Mucosa of rectum (tissue), 2 donors: ENCODE measurements at regions not wholly inside any gene's neighbourhood (a gene's known extent, or its start where the extent isn't known, plus 50 kb on each side); places are given as distances from the start of the nearest gene placed in this dataset.

Experiments
- H3K27ac ChIP-seq, 2 donors: one replicate each; pipeline ENCODE4 v1.7.0; 2013; ENCODE audit warnings: inconsistent platforms in 2 of 2, low read depth in 2 of 2, low read length in 2 of 2
- H3K27me3 ChIP-seq, 2 donors: one replicate each; pipeline ENCODE4 v1.7.0; 2013; ENCODE audit warnings: low read length in 2 of 2; ENCODE audit not compliant: control insufficient read depth in 2 of 2, insufficient read depth in 2 of 2
- H3K36me3 ChIP-seq, 2 donors: one replicate each; pipeline ENCODE4 v1.7.0; 2013; ENCODE audit warnings: low read length in 2 of 2; ENCODE audit not compliant: control insufficient read depth in 2 of 2, insufficient read depth in 2 of 2
- H3K4me1 ChIP-seq, 2 donors: one replicate each; pipeline ENCODE4 v1.7.0; 2013; ENCODE audit warnings: low read length in 2 of 2, mild to moderate bottlenecking in 1 of 2; ENCODE audit not compliant: control insufficient read depth in 2 of 2, insufficient read depth in 2 of 2
- H3K4me3 ChIP-seq, 2 donors: one replicate each; pipeline ENCODE4 v1.7.0; 2013; ENCODE audit warnings: low read length in 2 of 2
- H3K9ac ChIP-seq, 2 donors: one replicate each; pipeline ENCODE4 v1.7.0; 2013; ENCODE audit warnings: low read length in 2 of 2, low read depth in 1 of 2, mild to moderate bottlenecking in 1 of 2
- H3K9me3 ChIP-seq, 2 donors: one replicate each; pipeline ENCODE4 v1.7.0; 2013; ENCODE audit warnings: low read length in 2 of 2; ENCODE audit not compliant: control insufficient read depth in 2 of 2
- donor health status: healthy.
- donor health status: Normal muscosa, but diverticular disease.

DNA sequence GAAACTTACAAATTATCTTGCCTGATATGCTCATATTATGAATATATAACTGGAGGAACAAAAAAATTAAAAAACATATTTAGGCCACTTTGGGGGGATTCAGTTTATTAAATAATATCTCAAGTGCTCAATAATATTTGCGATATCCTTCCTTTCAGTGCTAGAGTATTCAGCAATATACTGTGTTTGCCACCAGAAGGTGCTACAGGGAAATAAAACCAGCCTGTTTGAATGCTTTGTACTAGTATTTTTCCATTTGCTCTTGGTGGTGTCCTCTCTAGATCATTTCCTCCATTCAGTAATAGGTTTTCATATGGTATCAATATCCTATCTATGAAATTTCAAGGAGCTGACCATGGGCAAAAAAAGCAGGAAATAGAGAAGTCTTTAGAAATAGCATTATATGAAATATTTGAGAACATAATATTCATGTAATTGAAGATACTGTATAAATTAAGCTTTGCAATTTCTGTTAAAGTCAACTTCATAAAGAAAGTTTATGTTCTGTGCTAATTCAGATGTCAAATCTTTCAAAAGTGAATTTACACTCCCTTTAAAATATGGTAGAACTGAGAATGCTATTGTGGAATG is 106.2 kb upstream of the NAV3 start:
- H3K4me1 ChIP-seq, result no peaks in the 10 kb centered on the region
- H3K9me3 ChIP-seq, result no peaks in the 10 kb centered on the region
- no peak overlapping the region for H3K27ac ChIP-seq
- no peak overlapping the region for H3K4me3 ChIP-seq
- H3K9ac ChIP-seq, result no peak overlapping the region
- H3K27me3 ChIP-seq, result no peaks in the 10 kb centered on the region
- H3K36me3 ChIP-seq, result no peaks in the 10 kb centered on the region

- Histone ChIP-seq H3K27ac (no peak overlapping the region), H3K9ac (no peak overlapping the region), H3K27me3 (no peaks in the 10 kb centered on the region), H3K36me3 (no peaks in the 10 kb centered on the region), H3K4me1 (no peaks in the 10 kb centered on the region), H3K9me3 (no peaks in the 10 kb centered on the region), H3K4me3 (no peak overlapping the region)
Measured at GRCh38 chr12:77723308-77723707, 107.4 kb upstream of the NAV3 start.

- Histone ChIP-seq H3K36me3 (no peaks in the 10 kb centered on the region), H3K27me3 (no peaks in the 10 kb centered on the region), H3K27ac (no peak overlapping the region), H3K4me3 (no peak overlapping the region), H3K9me3 (no peaks in the 10 kb centered on the region), H3K4me1 (no peaks in the 10 kb centered on the region), H3K9ac (no peak overlapping the region)
Measured at GRCh38 chr12:77722536-77722935, 108.2 kb upstream of the NAV3 start.

GRCh38 chr12:77720258-77720657 is 110.4 kb upstream of the NAV3 start:
- H3K27ac ChIP-seq, result no peak overlapping the region
- no peaks in the 10 kb centered on the region for H3K4me1 ChIP-seq
- no peak overlapping the region for H3K9ac ChIP-seq
- H3K4me3 ChIP-seq, result no peak overlapping the region
- H3K9me3 ChIP-seq, result no peaks in the 10 kb centered on the region
- H3K27me3 ChIP-seq, result no peaks in the 10 kb centered on the region
- no peaks in the 10 kb centered on the region for H3K36me3 ChIP-seq

DNA sequence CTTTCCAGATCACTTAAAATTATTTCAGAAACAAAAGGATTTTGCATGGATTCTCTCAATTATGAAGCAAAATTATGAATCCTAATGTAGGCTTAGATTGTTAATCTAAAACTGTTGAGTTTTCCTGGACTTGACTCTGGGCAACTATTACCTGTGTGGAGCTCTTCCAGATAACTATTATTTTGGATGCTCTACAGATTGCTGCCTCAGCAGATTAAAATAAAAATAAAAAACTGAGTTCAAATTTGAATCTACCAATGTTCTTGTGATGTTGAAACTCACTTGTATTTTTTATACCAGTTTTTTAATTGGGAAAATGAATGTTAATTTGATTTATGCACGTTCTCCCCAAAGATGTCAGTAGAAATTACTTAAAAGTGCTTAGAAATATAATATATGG is 120.5 kb upstream of the NAV3 start:
- no peaks in the 10 kb centered on the region for H3K9me3 ChIP-seq
- no peaks in the 10 kb centered on the region for H3K36me3 ChIP-seq
- H3K9ac ChIP-seq, result no peak overlapping the region
- H3K4me1 ChIP-seq, result no peaks in the 10 kb centered on the region
- H3K27me3 ChIP-seq, result no peaks in the 10 kb centered on the region
- H3K27ac ChIP-seq, result no peak overlapping the region
- no peak overlapping the region for H3K4me3 ChIP-seq

- no peaks in the 10 kb centered on the region for H3K36me3 ChIP-seq
- H3K9ac ChIP-seq, result no peak overlapping the region
- H3K9me3 ChIP-seq, result no peaks in the 10 kb centered on the region
- H3K4me1 ChIP-seq, result no peaks in the 10 kb centered on the region
- no peak overlapping the region for H3K4me3 ChIP-seq
- no peaks in the 10 kb centered on the region for H3K27me3 ChIP-seq
- H3K27ac ChIP-seq, result no peak overlapping the region
Measured at GRCh38 chr12:77697126-77697525, 133.6 kb upstream of the NAV3 start.

DNA sequence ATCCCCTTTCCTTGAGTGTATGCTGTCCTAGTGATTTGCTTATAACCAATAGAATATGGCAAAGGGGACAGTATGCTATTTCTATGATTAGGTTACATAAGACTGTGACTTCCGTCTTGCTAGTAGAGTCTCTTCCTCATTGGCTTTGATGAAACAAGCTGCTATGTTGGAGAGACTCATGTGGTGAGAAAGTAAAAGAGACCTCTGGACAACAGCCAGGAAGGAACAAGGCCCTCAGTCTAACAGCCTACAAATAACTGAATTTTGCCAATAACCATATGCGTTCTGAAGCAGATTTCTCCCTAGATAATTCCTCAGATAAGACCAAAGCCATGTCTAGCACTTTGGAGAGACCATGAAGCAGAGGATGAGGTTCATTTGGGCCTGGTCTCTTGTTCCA is 134.5 kb upstream of the NAV3 start:
- no peak overlapping the region for H3K27ac ChIP-seq
- no peak overlapping the region for H3K9ac ChIP-seq

DNA sequence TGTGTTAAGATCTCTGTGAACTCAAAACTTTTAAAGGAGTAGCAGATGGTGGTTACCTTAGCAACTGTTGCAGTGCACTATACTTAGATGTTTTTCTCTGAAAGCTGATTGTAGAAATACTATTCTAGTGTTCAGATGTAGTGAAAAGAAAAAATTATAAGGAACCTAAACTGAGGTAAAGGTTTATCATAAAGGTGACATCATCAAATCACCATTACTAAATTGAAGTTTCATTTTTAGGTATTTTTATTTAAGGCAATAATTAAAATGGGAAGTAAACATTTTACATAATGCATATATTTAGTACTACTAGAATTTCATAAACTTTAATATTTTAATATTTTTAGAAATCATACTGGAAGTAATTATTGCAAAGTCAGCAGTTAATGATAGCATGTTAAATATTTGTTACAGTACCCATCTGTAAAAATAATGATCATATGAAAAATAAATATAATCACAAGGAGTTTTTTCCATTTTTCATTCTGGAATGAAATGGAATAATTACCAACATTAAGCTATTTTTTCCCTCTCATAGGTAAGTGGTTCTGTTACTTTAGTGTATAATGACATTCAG is 141.1 kb upstream of the NAV3 start:
- Histone ChIP-seq H3K4me3 (no peak overlapping the region), H3K27ac (no peak overlapping the region)

More for the DNA sequence above, 134.5 kb upstream of the NAV3 start:
- H3K4me1 ChIP-seq, result no peaks in the 10 kb centered on the region
- H3K36me3 ChIP-seq, result no peaks in the 10 kb centered on the region
- H3K27me3 ChIP-seq, result no peaks in the 10 kb centered on the region
- no peak overlapping the region for H3K4me3 ChIP-seq
- H3K9me3 ChIP-seq, result no peaks in the 10 kb centered on the region

DNA sequence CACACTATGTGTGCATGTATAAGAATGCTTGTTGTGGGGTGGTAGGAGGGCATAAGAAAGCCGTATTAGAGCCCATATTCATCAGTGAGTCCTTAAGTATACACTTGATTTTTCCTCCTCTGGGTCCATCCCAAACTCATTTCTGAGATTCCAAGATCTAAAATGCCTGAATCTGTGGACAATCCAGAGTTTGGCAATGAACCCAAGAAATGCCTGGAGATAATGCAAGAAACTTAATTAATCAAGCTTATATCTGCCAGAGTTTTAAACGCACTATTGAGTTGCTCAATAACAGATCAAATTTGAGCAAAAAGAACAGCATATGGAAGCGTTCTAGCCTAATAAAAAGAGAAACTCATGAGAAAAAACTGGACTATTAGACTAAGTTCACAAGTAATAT is 143.4 kb upstream of the NAV3 start:
- no peaks in the 10 kb centered on the region for H3K36me3 ChIP-seq
- H3K9ac ChIP-seq, result no peak overlapping the region
- no peak overlapping the region for H3K27ac ChIP-seq
- H3K27me3 ChIP-seq, result no peaks in the 10 kb centered on the region
- no peak overlapping the region for H3K4me3 ChIP-seq
- no peaks in the 10 kb centered on the region for H3K9me3 ChIP-seq
- H3K4me1 ChIP-seq, result no peaks in the 10 kb centered on the region

More for the DNA sequence above, 141.1 kb upstream of the NAV3 start:
- Histone ChIP-seq H3K36me3 (no peaks in the 10 kb centered on the region), H3K4me1 (no peaks in the 10 kb centered on the region), H3K9ac (no peak overlapping the region), H3K9me3 (no peaks in the 10 kb centered on the region), H3K27me3 (no peaks in the 10 kb centered on the region)

- Histone ChIP-seq H3K27me3 (no peaks in the 10 kb centered on the region), H3K9me3 (no peaks in the 10 kb centered on the region), H3K27ac (no peak overlapping the region), H3K36me3 (no peaks in the 10 kb centered on the region), H3K9ac (no peak overlapping the region), H3K4me1 (no peaks in the 10 kb centered on the region), H3K4me3 (no peak overlapping the region)
Measured at GRCh38 chr12:77686760-77687159, 143.9 kb upstream of the NAV3 start.
